Chondrocyte (in vitro differentiated cells): ENCODE measurements at regions not wholly inside any gene's neighbourhood (a gene's known extent, or its start where the extent isn't known, plus 50 kb on each side); places are given as distances from the start of the nearest gene placed in this dataset.

Experiments used
- DNase-seq: peaks from one replicate; pipeline ENCODE4 v3.0.0; 2021; ENCODE audit warnings: mixed read lengths, low spot score
- H3K27ac Mint-ChIP-seq: one replicate; pipeline ENCODE4 v1.8.0; 2021; ENCODE audit warnings: mild to moderate bottlenecking, moderate library complexity, mixed read lengths; ENCODE audit not compliant: unreplicated experiment
- H3K27me3 Mint-ChIP-seq: 2 replicates; pipeline ENCODE4 v1.8.0; 2021; ENCODE audit warnings: low read depth, mixed read lengths
- H3K36me3 Mint-ChIP-seq: 2 replicates; pipeline ENCODE4 v1.8.0; 2021; ENCODE audit warnings: low read depth, mixed read lengths
- H3K4me1 Mint-ChIP-seq: 2 replicates; pipeline ENCODE4 v1.8.0; 2021; ENCODE audit warnings: low read depth, mild to moderate bottlenecking, mixed read lengths
- H3K4me3 Mint-ChIP-seq: one replicate; pipeline ENCODE4 v1.8.0; 2021; ENCODE audit warnings: mild to moderate bottlenecking, moderate library complexity, mixed read lengths; ENCODE audit not compliant: unreplicated experiment
- H3K9me3 Mint-ChIP-seq: 2 replicates; pipeline ENCODE4 v1.8.0; 2021; ENCODE audit warnings: low read depth, mixed read lengths
- CTCF ChIP-seq: fragments of 200-600 bp; sonication (generic); IDR thresholded peaks from 2 replicates; pipeline ENCODE4 v1.5.0; 2021; ENCODE audit warnings: antibody characterized with exemption, mild to moderate bottlenecking, moderate library complexity

GRCh38 chr12:126883697-126884096, 1383.3 kb upstream of the TMEM132C start:
- DNase-seq: no peak
- Mint-ChIP-seq H3K36me3 (no peaks in the 10 kb centered on the region), H3K27ac (no peak overlapping the region), H3K9me3 (peaks cover 5% of the 10 kb centered on the region), H3K27me3 (no peaks in the 10 kb centered on the region), H3K4me1 (no peaks in the 10 kb centered on the region), H3K4me3 (no peak overlapping the region)
- no peak for TF ChIP-seq CTCF

- TF ChIP-seq CTCF: no peak
- Mint-ChIP-seq H3K27me3 (no peaks in the 10 kb centered on the region), H3K36me3 (no peaks in the 10 kb centered on the region), H3K4me3 (no peak overlapping the region), H3K4me1 (no peaks in the 10 kb centered on the region), H3K27ac (no peak overlapping the region), H3K9me3 (peaks cover 20% of the 10 kb centered on the region)
- DNase-seq: no peak
Measured at GRCh38 chr12:126889501-126889900, 1377.5 kb upstream of the TMEM132C start.

GRCh38 chr12:126890097-126890496, 1376.9 kb upstream of the TMEM132C start:
- H3K9me3 Mint-ChIP-seq: peaks cover 21% of the 10 kb centered on the region
- H3K4me1 Mint-ChIP-seq: no peaks in the 10 kb centered on the region
- DNase-seq: no peak
- H3K4me3 Mint-ChIP-seq: no peak overlapping the region
- H3K36me3 Mint-ChIP-seq: no peaks in the 10 kb centered on the region
- no peaks in the 10 kb centered on the region for H3K27me3 Mint-ChIP-seq
- TF ChIP-seq CTCF: no peak
- H3K27ac Mint-ChIP-seq: no peak overlapping the region

- H3K4me3 Mint-ChIP-seq: no peak overlapping the region
- TF ChIP-seq CTCF: no peak
Measured at GRCh38 chr12:126891789-126892188, 1375.2 kb upstream of the TMEM132C start.

GRCh38 chr12:126895951-126896913, 1370.7 kb upstream of the TMEM132C start:
- no peak for DNase-seq
- Mint-ChIP-seq H3K4me3 (no peak overlapping the region), H3K27me3 (no peaks in the 10 kb centered on the region), H3K9me3 (peaks cover 20% of the 10 kb centered on the region), H3K36me3 (no peaks in the 10 kb centered on the region), H3K27ac (no peak overlapping the region), H3K4me1 (no peaks in the 10 kb centered on the region)
- no peak for TF ChIP-seq CTCF

More at GRCh38 chr12:126891789-126892188, 1375.2 kb upstream of the TMEM132C start:
- no peak overlapping the region for H3K27ac Mint-ChIP-seq
- H3K27me3 Mint-ChIP-seq: no peaks in the 10 kb centered on the region
- H3K4me1 Mint-ChIP-seq: no peaks in the 10 kb centered on the region
- H3K36me3 Mint-ChIP-seq: no peaks in the 10 kb centered on the region
- DNase-seq: no peak
- H3K9me3 Mint-ChIP-seq: peaks cover 20% of the 10 kb centered on the region
